ENCODE measurements at regions not wholly inside any gene's neighbourhood (a gene's known extent, or its start where the extent isn't known, plus 50 kb on each side); places are given as distances from the start of the nearest gene placed in this dataset.

GRCh38 chr6:66662196-66662595 lies 955.2 kb upstream of the EYS start:
- no peak for TF ChIP-seq HDGF (IDR thresholded peaks at IDR 0.05; ENCODE audit: borderline replicate concordance)
- no peak for TF ChIP-seq SP1 (IDR thresholded peaks at IDR 0.05)
- TF ChIP-seq FOXK2 (IDR thresholded peaks at IDR 0.05), result no peak
- no peak for TF ChIP-seq ARNT (IDR thresholded peaks at IDR 0.05)
- no peak for TF ChIP-seq L3MBTL2 (conservative IDR thresholded peaks at IDR 0.05)
- TF ChIP-seq PKNOX1 (IDR thresholded peaks at IDR 0.05), result no peak
- no peak for TF ChIP-seq SUZ12 (IDR thresholded peaks at IDR 0.05)
- no peak for TF ChIP-seq FOXA1 (IDR thresholded peaks at IDR 0.05)
- no peak for TF ChIP-seq LEF1 (IDR thresholded peaks at IDR 0.05; ENCODE audit: borderline replicate concordance)
- TF ChIP-seq ELF4 (IDR thresholded peaks at IDR 0.05), result no peak
- TF ChIP-seq BHLHE40 (IDR thresholded peaks at IDR 0.05; ENCODE audit: borderline replicate concordance), result no peak
- no peak for TF ChIP-seq CTBP1 (IDR thresholded peaks at IDR 0.05; ENCODE audit: borderline replicate concordance)
- TF ChIP-seq ZNF384 (IDR thresholded peaks at IDR 0.05), result no peak
- no peak for TF ChIP-seq NFRKB (IDR thresholded peaks at IDR 0.05)
- TF ChIP-seq FOXM1 (IDR thresholded peaks at IDR 0.05; ENCODE audit: borderline replicate concordance), result no peak
- TF ChIP-seq TARDBP (IDR thresholded peaks at IDR 0.05), result no peak

DNA sequence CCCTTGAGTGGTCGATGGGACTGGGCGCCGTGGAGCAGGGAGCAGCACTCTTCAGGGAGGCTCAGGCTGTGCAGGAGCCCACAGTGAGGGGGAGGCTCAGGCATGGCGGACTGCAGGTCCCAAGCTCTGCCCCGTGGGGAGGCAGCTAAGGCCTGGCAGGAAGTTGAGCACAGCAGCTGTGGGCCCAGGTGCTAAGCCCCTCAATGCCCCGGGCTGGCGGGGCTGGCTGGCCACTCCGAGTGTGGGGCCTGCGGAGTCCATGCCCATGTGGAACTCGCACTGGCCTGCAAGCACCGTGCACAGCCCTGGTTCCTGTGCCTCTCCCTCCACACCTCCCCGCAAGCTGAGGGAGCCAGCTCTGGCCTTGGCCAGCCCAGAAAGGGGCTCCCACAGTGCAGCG lies 948.4 kb upstream of the EYS start:
- POLR2A ChIA-PET, result no interaction called here
- no peak for DNase-seq (ENCODE audit: extremely low spot score)
- TF ChIP-seq PKNOX1 (IDR thresholded peaks at IDR 0.05) (no peak), HDGF (IDR thresholded peaks at IDR 0.05; ENCODE audit: borderline replicate concordance) (no peak)
- CTCF ChIA-PET, result no interaction called here

More at GRCh38 chr6:66662196-66662595, 955.2 kb upstream of the EYS start:
- POLR2A ChIA-PET, result no interaction called here
- DNase-seq (ENCODE audit: extremely low spot score), result no peak
- CTCF ChIA-PET, result interaction anchor here (0.5 to 1.0 kb wide), 3 partner anchors 26 to 1564 kb away, joined by 3 to 4 read pairs (median 3); no protein-coding TSS in a partner anchor

GRCh38 chr6:66638518-66638917 lies 931.5 kb upstream of the EYS start:
- DNase-seq (ENCODE audit: extremely low spot score), result no peak
- ChIA-PET CTCF (no interaction called here), POLR2A (no interaction called here)
- TF ChIP-seq LEF1 (IDR thresholded peaks at IDR 0.05; ENCODE audit: borderline replicate concordance), result no peak
- peak; percentile 82 for TF ChIP-seq PKNOX1 (IDR thresholded peaks at IDR 0.05)
- peak; percentile 57; the same call in 1 of the 2 replicates for TF ChIP-seq ZNF384 (IDR thresholded peaks at IDR 0.05)
- TF ChIP-seq TARDBP (IDR thresholded peaks at IDR 0.05), result no peak

DNA sequence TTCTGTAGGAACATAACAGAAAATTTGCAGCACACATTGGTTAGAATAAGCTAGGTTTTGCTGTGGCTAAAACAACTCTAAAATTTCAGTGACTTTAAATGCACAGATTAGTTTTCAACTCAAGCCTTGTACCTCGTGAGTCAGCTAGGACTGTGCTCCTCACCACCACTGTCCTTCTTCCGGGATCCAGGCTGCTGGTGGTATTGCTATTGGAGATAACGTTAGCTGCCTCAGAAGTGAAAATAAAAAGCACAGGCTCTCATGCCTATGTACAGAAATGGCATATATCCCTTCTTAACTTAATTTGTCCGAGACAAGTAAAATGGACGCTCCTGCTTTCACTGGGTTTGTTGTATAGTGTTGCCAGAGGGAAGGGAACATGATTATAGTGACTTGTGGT lies 931.1 kb upstream of the EYS start:
- peak; percentile 44 for DNase-seq (ENCODE audit: extremely low spot score)
- TF ChIP-seq ARNT (IDR thresholded peaks at IDR 0.05) (no peak), FOXM1 (IDR thresholded peaks at IDR 0.05; ENCODE audit: borderline replicate concordance) (no peak), NFRKB (IDR thresholded peaks at IDR 0.05) (no peak), ELF4 (IDR thresholded peaks at IDR 0.05) (no peak), FOXA1 (IDR thresholded peaks at IDR 0.05) (no peak), PKNOX1 (IDR thresholded peaks at IDR 0.05) (no peak), SUZ12 (IDR thresholded peaks at IDR 0.05) (no peak), LEF1 (IDR thresholded peaks at IDR 0.05; ENCODE audit: borderline replicate concordance) (no peak), SP1 (IDR thresholded peaks at IDR 0.05) (no peak), FOXK2 (IDR thresholded peaks at IDR 0.05) (no peak), CTBP1 (IDR thresholded peaks at IDR 0.05; ENCODE audit: borderline replicate concordance) (no peak), BHLHE40 (IDR thresholded peaks at IDR 0.05; ENCODE audit: borderline replicate concordance) (no peak), HDGF (IDR thresholded peaks at IDR 0.05; ENCODE audit: borderline replicate concordance) (no peak)
- POLR2A ChIA-PET, result no interaction called here
- CTCF ChIA-PET, result no interaction called here

DNA sequence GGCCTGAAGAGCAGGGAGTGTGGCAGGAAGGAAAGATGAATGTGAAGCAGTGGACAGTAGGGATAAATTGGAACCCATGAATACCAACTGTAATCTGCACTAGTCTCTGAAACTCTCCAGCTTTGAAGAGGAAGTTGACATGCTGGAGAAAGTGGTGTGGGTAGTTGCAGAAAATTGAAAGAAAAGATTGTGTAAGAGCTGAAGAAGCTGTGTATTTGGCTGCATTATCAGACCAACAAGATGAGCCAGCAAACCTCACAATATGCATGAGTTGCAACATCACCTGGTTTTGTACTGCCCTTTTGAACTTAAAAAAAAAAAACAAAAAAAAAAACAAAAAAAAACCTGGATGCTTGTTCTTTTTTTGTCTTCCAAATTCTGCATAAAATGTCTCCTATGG lies 921.9 kb upstream of the EYS start:
- ChIA-PET CTCF (no interaction called here), POLR2A (no interaction called here)
- no peak for DNase-seq (ENCODE audit: extremely low spot score)
- TF ChIP-seq LEF1 (IDR thresholded peaks at IDR 0.05; ENCODE audit: borderline replicate concordance) (no peak), FOXK2 (IDR thresholded peaks at IDR 0.05) (no peak), FOXA1 (IDR thresholded peaks at IDR 0.05) (no peak), SUZ12 (IDR thresholded peaks at IDR 0.05) (no peak), BHLHE40 (IDR thresholded peaks at IDR 0.05; ENCODE audit: borderline replicate concordance) (no peak), PKNOX1 (IDR thresholded peaks at IDR 0.05) (no peak)

DNA sequence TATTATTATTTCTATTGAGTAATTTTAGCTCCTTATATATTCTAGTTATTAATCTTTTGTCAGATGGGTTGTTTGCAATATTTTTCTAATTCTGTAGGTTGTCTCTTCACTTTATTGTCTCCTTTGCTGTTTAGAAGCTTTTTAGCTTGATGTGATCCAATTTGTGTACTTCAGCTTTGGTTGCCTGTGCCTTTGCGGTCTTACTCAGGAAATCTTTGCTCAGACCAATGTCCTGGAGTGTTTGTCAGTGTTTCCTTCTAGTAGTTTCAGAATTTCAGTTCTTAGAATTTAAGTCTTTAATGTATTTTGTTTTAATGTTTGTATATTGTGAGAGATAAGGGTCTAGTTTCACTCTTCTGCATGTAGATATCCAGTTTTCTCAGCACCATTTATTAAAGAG lies 916.0 kb upstream of the EYS start:
- DNase-seq (ENCODE audit: extremely low spot score), result no peak
- TF ChIP-seq L3MBTL2 (conservative IDR thresholded peaks at IDR 0.05) (no peak), FOXK2 (IDR thresholded peaks at IDR 0.05) (no peak), LEF1 (IDR thresholded peaks at IDR 0.05; ENCODE audit: borderline replicate concordance) (no peak), ARNT (IDR thresholded peaks at IDR 0.05) (no peak), FOXM1 (IDR thresholded peaks at IDR 0.05; ENCODE audit: borderline replicate concordance) (no peak), ELF4 (IDR thresholded peaks at IDR 0.05) (no peak), TARDBP (IDR thresholded peaks at IDR 0.05) (no peak), SP1 (IDR thresholded peaks at IDR 0.05) (no peak)
- CTCF ChIA-PET, result no interaction called here
- POLR2A ChIA-PET, result no interaction called here
